NK-92 (cell line): ENCODE measurements at regions not wholly inside any gene's neighbourhood (a gene's known extent, or its start where the extent isn't known, plus 50 kb on each side); places are given as distances from the start of the nearest gene placed in this dataset.

Experiments used
- DNase-seq: peaks from one replicate; lab custom pipeline; 2025; ENCODE audit not compliant: unreplicated experiment; lab: John Stamatoyannopoulos, UW

DNA sequence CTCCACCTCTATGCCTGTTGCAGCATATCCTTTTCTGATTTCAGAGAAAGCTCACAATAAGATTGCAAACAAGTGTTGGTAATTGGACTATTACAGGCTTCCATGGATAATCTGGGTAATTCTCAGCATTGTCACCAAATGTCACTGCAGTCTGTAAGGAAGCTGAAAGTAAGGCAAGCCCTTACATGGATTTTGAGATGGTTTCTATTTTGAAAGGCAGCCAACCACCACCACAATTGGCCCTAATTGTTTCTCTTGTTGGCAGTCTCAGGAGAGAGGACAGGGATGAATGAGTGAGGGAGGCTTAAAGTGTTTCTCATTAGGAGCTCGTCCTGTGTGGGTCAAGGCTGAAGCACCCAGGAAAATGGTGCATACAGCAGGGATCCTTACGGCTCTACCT lies 879.9 kb downstream of the TUSC7 start:
- DNase-seq: no peak

DNA sequence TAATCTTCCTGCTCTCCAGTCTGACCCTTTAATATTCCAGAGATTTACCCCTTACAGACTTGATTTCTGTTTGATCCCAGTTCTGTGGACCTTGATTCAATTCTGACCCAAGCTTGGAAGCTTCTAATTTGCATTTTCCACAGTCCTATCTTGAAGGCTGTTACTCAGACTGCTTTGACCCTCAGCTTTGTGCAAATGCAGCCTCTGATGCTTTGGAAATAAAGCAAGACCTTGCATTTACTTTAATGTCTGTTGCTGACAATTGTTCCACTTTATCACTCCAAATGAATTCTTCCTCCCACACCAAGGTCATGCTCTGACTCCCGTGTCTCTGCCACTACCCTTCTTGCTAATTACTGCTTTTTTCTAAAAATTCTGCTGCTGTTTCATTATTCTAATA lies 886.0 kb downstream of the TUSC7 start:
- no peak for DNase-seq

DNA sequence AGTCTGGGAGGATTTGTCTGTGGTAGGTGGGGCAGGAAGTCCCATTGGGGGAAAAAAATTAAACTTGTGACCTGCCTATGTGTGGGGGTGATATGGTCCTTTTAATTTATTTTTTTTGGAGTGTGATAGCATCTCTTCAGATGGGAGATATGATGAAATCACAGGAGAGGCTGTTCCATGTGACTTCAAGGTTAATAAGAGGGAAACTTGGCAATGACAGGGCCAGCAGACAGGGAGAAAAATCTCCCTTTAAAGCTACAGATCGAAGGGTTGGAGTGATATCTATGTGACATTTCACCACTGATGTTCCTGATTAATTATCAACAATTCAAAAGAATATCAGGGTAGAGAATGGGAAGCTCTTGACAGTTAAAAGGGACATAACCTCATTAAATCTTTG lies 886.9 kb downstream of the TUSC7 start:
- DNase-seq: no peak

DNA sequence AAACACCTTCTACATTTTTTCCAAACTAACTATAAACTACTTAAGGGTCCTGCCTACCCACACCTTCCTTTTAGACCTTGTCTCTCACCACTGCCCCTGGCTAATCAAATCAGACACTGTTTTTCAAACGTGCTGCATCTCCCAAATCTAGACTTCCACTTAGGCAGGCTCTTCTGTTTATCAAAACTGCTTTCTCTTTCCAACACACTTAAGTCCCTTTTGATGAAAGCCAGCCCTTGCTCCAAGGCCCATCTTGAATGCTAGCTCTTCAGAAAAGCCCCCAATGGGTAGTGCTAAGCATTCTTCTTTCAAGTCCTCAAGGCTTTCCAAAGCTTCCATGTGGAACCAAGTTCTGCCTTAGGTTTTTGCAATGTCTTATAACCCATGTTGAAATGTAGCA lies 888.3 kb downstream of the TUSC7 start:
- DNase-seq: no peak

GRCh38 chr3:117600112-117600511 lies 890.5 kb downstream of the TUSC7 start:
- DNase-seq: no peak

DNA sequence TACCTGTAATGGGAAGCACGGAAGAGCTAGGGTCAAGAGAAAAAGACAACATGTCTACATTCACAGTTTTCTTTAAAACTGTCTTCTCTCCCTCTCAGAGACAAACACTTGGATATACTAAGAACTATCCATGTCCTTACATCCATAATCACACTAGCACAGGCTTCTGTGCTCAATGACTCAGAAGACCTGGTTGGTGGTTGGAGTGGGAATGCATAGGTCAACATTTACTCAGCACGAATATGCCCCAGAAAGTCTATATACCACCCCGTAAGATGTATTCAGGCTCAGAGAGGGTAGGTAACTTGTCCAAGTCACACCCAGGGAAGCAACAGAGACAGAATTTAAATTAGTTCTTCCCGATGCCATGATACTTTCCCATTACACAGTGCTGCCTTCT lies 891.1 kb downstream of the TUSC7 start:
- no peak for DNase-seq

DNA sequence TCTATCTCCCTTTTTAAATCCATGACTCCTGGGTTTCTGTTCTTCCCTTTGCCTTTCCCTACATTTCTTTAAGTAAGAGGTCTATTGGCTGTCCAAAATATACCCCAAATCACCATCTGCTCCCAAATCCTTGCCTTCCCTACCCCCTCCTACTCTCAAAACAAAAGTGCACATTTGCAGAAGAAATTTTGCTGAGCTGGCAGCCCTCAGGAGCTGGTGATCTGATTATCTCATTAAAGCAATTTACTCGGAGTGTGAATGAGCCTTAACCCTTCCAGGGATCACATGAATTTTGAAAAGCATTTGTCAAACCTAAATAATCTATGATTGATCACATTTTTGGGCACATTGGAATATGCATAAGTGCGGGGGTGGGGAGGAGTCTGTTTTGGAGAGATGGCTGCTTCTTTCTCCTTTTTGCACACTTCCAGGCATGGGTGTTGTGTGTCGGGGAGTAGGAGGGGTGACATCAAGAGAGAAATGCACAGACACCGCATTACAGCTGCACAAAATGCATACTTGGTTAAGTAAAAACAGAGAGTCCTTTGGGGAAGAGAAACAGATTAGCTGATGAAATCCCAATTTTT lies 892.6 kb downstream of the TUSC7 start:
- DNase-seq: no peak

DNA sequence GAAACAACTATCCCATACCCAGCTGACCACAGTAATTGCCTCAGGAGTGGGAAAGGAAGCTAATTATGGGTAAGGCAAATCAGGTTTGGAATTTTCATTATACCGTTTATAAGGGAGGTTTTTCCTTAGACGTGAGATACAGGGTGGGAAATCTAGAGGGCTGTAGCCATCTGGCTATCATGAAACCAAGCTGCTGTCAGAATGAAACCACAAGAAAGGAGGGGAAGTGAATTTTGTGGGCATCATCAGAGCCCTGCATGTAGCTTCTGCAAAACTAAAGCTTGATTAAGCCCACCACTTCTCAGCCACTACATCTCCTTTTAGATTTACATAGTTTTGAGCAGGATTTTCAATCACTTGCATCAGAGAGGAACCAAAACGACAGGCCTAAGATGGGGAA lies 893.5 kb downstream of the TUSC7 start:
- DNase-seq: no peak

DNA sequence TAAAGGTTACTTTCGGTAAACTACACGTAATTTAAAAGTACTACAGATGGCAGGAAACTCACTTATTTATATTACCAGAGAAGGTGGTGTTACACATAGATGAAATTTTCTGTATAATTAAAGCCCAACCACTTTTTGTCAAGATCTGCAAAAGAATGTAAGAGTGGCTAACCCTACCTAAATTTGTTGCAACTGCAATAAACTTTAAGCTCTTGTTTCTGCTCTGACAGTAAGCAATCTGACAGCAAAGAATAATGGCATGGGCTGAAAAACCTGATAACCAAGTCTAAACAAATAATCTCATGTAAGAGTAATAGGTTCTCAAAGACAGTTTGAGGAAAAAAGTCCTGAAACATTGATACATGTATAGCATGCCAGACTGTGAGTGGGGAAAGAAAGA lies 897.3 kb downstream of the TUSC7 start:
- no peak for DNase-seq

- DNase-seq: no peak
Observed at GRCh38 chr3:117609330-117609729, 899.8 kb downstream of the TUSC7 start.

- no peak for DNase-seq
Observed at GRCh38 chr3:117610156-117610555, 900.6 kb downstream of the TUSC7 start.

DNA sequence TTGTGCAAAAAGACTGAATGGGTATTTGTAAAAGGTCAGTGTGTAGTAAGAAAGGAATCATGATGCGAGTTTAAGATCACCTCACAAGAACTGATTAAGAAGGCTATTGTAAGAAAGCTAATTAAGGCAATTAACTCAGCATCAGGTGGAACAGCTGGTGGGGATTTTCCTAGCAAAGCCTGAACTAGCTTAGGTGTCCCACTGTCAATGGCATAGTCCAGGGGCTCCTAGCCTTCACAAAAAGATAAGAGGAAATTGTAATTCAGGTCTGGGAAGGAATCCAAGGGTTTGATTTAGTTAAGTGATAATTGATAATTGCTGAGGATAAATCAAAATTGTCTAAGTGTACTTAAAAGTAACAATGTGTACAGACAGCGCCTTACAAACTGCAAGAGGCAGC lies 901.6 kb downstream of the TUSC7 start:
- no peak for DNase-seq

DNA sequence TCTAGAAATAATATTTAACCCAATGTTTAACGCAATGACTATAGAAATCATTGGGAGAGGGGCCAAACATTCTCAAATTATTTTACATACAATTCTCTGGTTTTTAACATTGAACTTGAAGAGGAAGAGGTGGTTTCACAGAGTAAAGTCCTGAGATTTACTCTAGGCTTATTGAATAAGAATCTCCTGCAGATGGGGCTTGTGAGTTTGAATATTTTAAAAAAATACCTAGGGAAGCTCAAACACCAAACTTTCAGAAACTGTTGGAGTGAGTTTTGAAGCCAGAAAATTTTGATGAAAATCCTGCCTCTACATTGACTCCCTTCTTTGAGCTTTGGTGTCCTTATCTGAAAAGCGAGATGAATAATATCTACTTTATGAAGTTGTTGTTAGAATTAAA lies 906.6 kb downstream of the TUSC7 start:
- DNase-seq: no peak

DNA sequence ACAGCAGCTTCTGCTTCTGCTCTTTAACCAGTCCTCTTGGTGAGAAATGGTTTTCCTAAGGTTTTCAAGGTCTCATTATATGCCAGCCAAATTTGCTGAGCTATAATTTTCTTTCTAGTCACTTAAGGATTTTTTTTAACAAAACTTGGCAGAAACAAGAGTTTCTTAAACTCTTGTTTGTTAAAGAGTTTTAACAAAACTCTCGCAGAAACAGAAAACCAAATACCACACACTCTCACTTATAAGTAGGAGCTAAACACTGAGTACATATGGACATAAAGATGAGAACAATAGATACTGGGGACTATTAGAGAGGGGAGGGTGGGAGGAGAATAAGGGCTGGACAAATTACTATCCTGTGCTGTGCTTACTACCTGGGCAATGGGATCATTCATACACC lies 908.3 kb downstream of the TUSC7 start:
- no peak for DNase-seq

GRCh38 chr3:117618462-117618861 lies 908.9 kb downstream of the TUSC7 start:
- DNase-seq: no peak

- no peak for DNase-seq
Observed at GRCh38 chr3:117619805-117620204, 910.2 kb downstream of the TUSC7 start.

- DNase-seq: no peak
Observed at GRCh38 chr3:117622171-117622841, 912.7 kb downstream of the TUSC7 start.

DNA sequence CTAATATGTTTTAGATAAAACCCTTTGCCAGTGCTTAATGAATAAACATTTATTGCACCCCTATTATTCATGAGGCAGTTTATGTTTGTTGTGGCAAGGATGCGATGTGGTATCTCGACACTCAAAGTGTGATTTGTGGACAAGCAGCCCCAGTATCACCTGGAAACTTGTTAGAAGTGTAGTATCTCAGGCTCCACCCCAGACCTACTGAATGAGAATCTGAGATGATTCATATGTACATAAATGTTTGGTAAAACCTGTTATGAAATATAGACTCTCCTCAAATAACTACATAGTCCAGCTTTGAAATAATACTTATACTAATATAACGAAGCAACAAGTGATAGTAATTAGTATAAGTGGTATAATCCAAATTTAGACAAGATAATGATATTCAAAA lies 914.8 kb downstream of the TUSC7 start:
- no peak for DNase-seq

DNA sequence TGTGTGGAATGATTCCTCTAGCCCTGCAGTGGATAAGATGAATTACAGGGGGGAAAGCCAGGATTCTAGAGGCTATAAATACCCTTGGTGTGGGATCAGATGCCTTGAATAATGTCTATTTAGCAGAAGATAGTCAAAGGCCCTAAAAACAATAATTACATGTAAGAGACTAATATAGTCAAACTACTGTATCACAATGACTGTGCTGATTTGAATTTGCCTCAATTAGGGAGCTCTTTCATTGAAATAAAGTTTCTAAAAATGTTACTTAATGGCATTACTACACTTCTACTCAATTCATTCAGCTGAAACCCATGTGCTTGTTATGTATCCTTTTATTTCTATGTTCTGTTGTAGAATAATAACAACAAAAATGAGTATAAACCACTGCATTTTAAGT lies 915.6 kb downstream of the TUSC7 start:
- no peak for DNase-seq

GRCh38 chr3:117626577-117626976 lies 917.0 kb downstream of the TUSC7 start:
- no peak for DNase-seq

DNA sequence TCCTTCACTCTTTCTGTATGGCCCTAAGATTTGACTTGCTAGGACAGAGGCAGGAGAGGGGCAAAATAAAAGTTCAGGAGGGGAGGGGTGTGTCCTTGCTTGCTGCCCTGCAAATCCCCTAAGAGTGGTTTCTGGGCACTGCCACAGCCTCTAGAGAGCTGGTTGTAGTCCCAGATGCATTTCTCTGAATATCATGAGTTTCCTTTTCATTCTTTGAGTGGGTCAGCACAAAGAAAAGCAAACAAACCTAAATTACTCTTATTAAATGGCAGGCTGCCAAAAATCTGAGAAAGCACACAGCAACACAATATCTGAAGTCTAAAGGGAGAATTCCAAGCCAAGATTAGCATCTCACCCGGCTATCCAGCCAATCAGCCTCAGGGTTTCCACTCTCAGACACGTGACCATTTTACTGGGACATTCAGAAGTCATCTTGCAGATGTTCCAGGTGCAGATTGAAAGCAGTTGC lies 919.3 kb downstream of the TUSC7 start:
- no peak for DNase-seq

GRCh38 chr3:117629505-117629904 lies 919.9 kb downstream of the TUSC7 start:
- no peak for DNase-seq

- DNase-seq: no peak
Observed at GRCh38 chr3:117630469-117630868, 920.9 kb downstream of the TUSC7 start.
